ENCODE measurements at regions not wholly inside any gene's neighbourhood (a gene's known extent, or its start where the extent isn't known, plus 50 kb on each side); places are given as distances from the start of the nearest gene placed in this dataset.
A peak's percentile ranks its signal among the peaks of the same experiment; 100 is the strongest.

DNA sequence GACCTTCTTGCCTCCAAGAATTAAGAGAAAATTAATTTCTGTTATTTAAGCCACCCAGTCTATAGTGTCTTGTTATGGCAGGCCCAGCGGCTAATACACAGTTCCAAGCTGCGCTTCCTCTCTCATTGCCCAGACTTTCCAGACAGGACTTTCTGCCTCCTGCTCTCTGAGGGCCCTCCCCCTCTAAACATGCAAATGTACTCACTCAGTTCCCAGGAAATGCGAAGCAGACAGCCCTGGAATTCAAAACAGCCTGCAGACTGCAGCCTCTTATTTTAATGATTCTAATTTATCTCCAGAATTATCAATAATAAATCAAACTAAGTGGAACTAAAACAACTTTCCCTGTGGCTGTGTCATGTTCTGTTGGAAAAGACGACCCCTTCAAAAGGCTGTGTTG lies 115.5 kb upstream of the ISX start:
- no peak overlapping the region for H3K4me3 ChIP-seq (ENCODE audit: low read depth, low read length)
- TF ChIP-seq CTCF (IDR thresholded peaks at IDR 0.05; ENCODE audit: control insufficient read depth, extremely low read depth, insufficient read depth), result no peak
- no peak for DNase-seq (ENCODE audit: low read depth)

DNA sequence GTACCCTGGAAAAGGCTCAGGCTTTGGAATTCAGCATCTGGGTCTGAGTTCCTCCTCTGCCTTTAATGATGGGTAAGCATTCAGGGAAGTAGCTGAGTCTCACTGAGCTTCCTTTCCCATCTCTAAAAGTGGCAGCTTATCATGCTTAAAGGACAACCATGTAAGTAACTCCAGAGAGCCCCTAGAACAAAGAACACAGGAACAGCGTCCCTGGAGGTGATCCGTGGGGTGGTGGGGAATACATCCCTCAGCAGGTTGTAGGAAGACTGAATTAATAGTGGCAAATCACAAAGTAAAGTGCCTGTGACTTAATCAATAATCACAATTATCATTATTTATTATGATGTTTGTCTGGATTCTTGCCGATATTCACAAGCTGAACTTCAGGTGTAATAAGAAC lies 114.7 kb upstream of the ISX start:
- H3K4me3 ChIP-seq (ENCODE audit: low read depth, low read length), result no peak overlapping the region
- no peak for DNase-seq (ENCODE audit: low read depth)
- no peak for TF ChIP-seq CTCF (IDR thresholded peaks at IDR 0.05; ENCODE audit: control insufficient read depth, extremely low read depth, insufficient read depth)

GRCh38 chr22:34960005-34960404 lies 106.0 kb upstream of the ISX start:
- no peak for TF ChIP-seq CTCF (IDR thresholded peaks at IDR 0.05; ENCODE audit: control insufficient read depth, extremely low read depth, insufficient read depth)
- DNase-seq (ENCODE audit: low read depth), result no peak
- H3K4me3 ChIP-seq (ENCODE audit: low read depth, low read length), result no peak overlapping the region

GRCh38 chr22:34966980-34967565 lies 98.9 kb upstream of the ISX start:
- no peak overlapping the region for H3K4me3 ChIP-seq (ENCODE audit: low read depth, low read length)
- DNase-seq (ENCODE audit: low read depth), result no peak
- no peak for TF ChIP-seq CTCF (IDR thresholded peaks at IDR 0.05; ENCODE audit: control insufficient read depth, extremely low read depth, insufficient read depth)

GRCh38 chr22:34969001-34969790 lies 96.8 kb upstream of the ISX start:
- no peak for TF ChIP-seq CTCF (IDR thresholded peaks at IDR 0.05; ENCODE audit: control insufficient read depth, extremely low read depth, insufficient read depth)
- DNase-seq (ENCODE audit: low read depth), result no peak
- H3K4me3 ChIP-seq (ENCODE audit: low read depth, low read length), result no peak overlapping the region

DNA sequence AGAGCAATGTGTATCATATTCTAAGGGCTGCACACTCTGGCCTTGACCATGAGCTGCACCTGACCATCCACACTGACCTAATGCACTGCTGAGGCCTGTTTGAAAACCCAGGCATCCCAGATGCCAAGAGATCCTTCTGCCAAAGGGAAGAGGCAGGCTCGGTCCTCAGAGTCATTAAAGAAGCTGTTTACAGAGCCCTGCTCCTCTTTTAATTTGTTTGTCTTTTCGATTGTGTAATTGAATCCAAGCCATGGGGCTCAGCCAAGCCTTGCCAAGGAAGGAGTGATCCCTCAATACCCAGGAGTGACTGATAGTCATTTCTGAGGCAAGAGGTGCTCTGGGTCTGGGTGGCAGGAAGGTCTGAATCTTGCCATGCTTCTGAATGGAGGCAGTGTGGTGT lies 94.5 kb upstream of the ISX start:
- peak; percentile 90 for DNase-seq (ENCODE audit: low read depth)
- no peak for TF ChIP-seq CTCF (IDR thresholded peaks at IDR 0.05; ENCODE audit: control insufficient read depth, extremely low read depth, insufficient read depth)
- H3K4me3 ChIP-seq (ENCODE audit: low read depth, low read length), result no peak overlapping the region

Data from LNCaP clone FGC (cell line).